Right kidney (tissue), 1 donor: ENCODE measurements at regions not wholly inside any gene's neighbourhood (a gene's known extent, or its start where the extent isn't known, plus 50 kb on each side); places are given as distances from the start of the nearest gene placed in this dataset.

Experiments
- DNase-seq: peaks from one replicate; pipeline ENCODE4 v3.0.0-alpha.2; 2016

GRCh38 chr19:28929006-28929405, 283.9 kb downstream of the UQCRFS1 start:
- DNase-seq: no peak

GRCh38 chr19:28927456-28927855, 285.5 kb downstream of the UQCRFS1 start:
- DNase-seq: no peak

- DNase-seq: no peak
These were observed 292.5 kb downstream of the UQCRFS1 start for GRCh38 chr19:28920269-28921066.

- DNase-seq: no peak
These were observed 295.3 kb downstream of the UQCRFS1 start for GRCh38 chr19:28917621-28918020.

DNA sequence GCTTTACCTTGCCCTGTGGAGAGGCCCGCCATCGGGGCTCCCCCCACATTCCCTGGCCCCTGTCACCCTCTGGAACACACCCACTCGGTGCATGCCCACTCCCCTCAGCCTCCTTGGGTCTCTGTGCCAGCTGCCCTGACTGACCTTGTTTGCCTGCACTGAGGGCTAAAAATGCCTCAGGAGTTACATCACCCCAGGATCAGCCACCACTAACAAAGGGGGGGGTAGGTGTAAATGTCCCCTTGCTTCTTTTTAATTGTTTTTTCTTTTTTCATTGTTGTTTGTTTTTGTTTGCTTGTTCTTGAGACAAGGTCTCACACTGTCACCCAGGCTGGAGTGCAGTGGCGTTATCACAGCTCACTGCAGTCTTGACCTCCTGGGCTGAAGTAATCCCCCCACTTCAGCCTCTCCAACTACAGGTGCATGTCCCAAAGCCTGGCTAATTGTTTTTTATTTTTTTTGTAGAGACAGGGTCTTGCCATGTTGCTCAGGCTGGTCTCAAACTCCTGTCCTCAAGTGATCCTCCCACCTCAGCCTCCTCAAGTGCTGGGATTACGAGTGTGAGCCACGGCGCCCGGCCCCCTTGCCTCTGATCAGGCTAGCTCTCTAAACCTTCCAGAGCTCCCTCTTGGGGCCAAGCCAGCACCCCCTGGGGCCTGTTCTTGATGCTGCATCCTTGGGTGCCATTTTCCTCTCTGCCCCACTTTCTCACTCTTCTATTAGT, 297.1 kb downstream of the UQCRFS1 start:
- no peak for DNase-seq

DNA sequence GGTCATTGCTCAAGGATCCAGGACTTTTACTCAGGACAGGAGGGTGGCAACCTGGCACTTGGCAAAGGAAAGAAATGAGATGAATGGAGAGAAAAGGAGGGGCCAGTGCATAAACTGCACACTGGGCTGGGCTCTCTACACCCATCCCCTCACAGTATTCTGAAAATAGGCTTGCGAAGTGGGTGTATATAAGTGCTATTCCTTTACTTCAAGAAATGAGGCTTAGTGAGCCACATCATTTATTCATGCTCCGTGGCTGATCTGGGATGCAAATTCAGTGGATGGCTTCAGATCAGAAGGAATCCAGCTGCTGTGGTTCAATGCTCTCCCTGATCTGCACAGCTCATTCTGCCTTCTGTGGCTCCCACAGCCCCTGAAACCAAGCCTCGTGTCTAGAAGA, 297.7 kb downstream of the UQCRFS1 start:
- DNase-seq: no peak

- no peak for DNase-seq
These were observed 298.8 kb downstream of the UQCRFS1 start for GRCh38 chr19:28914173-28914572.

GRCh38 chr19:28913626-28914025, 299.3 kb downstream of the UQCRFS1 start:
- no peak for DNase-seq

- no peak for DNase-seq
These were observed 304.0 kb downstream of the UQCRFS1 start for GRCh38 chr19:28908941-28909340.

- no peak for DNase-seq
These were observed 305.4 kb downstream of the UQCRFS1 start for GRCh38 chr19:28907534-28907933.

- DNase-seq: no peak
These were observed 307.0 kb downstream of the UQCRFS1 start for GRCh38 chr19:28905996-28906395.

DNA sequence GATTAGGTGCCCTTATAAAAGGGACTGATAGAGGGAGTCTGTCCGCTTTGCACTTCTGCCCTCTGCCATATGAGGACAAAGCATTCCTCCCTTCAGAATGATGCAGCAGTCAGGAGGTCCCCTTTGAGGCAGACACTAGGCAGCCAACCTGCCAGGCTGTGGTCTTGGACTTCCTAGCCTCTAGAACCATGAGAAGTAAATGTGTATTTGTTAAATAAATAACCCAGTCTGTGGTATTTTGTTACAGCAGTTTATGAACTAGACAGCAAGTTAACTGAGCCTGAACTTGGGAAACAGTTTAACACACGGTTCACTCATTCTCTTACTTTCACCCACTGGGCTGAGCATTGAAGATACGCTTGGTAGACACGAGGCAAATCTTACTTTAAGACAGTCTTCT, 313.2 kb downstream of the UQCRFS1 start:
- DNase-seq: no peak

- no peak for DNase-seq
These were observed 314.7 kb downstream of the UQCRFS1 start for GRCh38 chr19:28898249-28898648.

DNA sequence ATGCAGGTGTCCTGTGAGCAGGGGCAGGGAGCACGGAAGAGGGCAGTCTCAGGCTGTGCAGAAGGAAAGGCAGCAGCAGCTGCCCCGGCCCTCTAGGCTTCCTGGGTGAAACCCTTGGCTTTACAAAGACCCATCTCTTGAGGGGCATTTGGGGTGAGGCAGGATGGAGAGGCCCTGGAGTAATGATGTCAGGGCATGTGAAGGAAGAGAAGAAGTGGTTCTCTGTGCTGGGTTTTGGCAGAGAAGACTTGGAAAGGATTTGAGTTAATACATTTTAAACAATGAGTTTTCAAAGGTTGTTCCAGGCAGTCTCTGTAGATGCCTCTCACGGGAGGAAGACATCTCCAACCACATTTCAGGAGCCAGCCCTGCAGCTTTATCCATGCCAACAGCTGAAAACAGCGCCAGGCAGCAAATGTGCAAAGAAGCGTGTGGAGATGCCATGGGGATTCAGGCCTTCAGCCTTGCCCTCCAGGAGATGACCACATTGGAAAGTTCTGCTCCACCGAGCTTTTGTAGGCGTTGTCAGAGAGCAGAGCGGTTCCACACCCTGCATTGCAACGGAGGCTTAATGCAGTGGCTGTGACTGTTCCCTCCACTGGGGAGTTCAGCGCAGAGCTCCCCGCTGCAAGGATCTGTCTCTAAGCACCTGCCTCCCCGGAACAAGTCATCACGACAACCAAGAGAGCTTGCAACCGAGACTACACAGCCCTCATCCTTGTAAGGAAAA, 322.8 kb downstream of the UQCRFS1 start:
- no peak for DNase-seq

- no peak for DNase-seq
These were observed 324.9 kb downstream of the UQCRFS1 start for GRCh38 chr19:28887920-28888618.

DNA sequence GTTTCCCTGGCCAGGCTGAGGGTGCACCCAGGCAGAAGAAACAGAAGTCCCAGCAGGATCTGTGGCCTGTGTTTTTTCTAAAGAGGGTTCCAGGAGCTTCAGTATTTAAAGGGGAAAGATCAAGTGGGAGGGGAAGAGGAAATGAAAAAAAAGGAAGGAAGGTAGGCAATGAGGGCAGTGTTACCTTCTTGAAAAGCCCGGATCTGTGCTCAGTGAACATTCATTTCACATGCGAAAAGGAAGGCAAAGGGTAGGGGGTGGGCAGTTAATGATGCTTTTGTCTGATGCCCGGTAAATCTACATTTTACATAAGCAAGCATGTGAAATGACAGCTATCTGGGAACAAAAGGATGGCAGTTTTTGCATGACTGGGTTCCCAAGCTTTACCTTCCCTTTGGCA, 326.2 kb downstream of the UQCRFS1 start:
- DNase-seq: no peak

- DNase-seq: no peak
These were observed 327.0 kb downstream of the UQCRFS1 start for GRCh38 chr19:28885965-28886364.

DNA sequence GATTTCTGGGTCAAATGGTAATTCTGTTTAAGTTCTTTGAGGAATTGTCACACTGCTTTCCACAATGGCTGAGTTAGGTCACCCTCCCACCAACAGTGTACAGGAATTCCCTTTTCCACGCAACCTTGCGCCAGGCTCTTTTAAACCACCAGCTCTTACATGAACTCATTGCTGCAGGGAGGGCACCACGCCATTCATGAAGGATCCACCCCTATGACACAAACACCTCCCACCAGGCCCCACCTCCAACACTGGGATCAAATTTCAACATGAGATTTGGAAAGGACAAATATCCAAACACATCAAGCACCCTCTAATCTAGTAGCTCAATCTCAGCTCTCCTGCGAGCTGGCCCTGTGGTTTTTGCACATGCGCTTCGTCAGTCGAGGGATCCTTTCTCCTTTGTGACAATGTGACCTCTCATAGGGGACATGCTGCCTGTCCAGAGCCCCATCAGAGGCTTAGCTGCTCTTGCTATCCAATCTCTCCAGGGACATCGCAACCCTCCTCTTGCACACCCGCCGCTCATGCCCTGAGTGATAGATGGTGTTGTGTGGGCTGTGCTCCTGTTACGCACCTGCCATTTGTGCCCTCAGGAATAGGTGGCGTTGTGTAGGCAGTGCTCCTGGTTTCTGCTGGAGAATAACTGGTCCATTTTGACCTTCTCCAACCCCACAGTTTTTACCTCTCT, 328.0 kb downstream of the UQCRFS1 start:
- DNase-seq: no peak

- no peak for DNase-seq
These were observed 329.7 kb downstream of the UQCRFS1 start for GRCh38 chr19:28883241-28883693.

DNA sequence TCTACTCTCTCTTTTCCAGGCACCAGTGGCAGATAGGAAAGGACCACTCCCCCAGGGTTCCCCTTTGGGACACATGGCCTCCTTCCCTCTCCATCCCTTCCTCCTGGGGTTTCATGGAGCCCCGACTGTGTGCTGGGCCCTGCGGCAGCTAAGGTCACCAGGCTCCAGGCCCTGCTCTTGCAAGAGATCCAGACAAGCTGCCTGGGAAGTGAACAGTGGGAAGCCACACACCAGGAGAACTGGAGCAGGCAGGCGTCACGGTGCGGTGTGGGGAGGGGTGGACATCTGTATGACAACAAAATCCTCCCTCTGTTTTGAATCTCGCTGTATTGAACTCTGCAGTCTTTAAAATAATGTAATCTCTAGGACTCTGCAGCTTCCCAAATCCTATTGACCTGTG, 330.1 kb downstream of the UQCRFS1 start:
- no peak for DNase-seq

DNA sequence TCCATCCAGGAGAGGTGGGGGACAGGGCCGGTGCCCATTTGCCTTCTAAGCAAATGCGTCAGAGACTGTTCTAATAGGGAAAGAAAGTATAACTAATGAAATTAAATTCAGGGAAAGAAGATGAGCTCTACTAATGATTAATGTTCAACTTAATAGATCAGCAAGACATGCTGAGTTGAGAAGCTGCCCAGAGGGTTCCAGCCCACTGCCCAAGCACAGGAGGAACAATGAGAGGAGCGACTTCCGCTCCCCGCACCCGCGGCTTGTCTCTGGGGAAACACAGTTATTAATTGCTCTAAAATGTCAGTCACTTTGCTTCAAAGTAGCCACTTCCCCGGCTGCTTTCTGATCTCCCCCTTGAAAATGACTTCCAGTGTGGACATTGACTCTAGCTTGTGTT, 331.3 kb downstream of the UQCRFS1 start:
- DNase-seq: no peak
